ENCODE measurements at regions not wholly inside any gene's neighbourhood (a gene's known extent, or its start where the extent isn't known, plus 50 kb on each side); places are given as distances from the start of the nearest gene placed in this dataset.
"Not testable (repeated sequence)": the region's sequence is repeated elsewhere in the genome, so short reads cannot be mapped to it uniquely, and the experiment has no call there.

DNA sequence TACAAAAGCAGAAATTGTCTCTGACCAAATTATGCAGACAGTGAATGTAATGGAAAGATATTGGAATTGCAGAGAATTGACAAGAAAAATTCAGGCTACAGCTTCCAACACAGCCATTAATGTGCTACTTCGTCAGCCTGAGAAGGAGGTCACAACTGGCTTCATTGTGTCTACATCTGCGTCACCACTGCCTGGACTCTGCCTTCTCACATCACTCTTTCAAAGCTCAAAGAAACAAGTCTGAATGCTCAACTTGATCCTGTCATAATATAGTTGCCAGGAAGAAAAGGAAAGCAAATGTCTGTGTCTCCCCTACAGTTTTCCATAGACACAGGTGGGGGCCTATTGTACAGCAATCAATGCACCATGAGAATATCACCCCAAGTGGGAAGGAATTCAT lies 806.5 kb upstream of the CDH10 start:
- no peak for DNase-seq (ENCODE audit: low spot score)

DNA sequence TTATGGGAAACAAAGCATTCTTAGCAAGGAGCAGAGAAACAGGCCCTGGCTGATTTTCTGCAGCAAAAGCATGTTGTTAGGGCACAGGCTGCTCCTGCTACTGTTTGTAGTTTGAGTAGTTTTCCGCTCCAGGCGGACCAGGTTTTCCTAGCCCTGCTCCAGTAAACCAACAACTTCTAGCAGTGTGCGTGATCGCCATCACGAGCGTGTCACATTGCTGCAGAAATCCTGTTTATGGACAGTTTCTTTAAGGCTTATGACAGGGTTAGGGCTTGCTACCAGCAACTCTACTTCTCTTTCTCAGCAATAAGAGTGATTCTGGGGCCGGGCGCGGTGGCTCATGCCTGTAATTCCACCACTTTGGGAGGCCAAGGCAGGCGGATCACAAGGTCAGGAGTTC lies 803.9 kb upstream of the CDH10 start:
- DNase-seq (ENCODE audit: low spot score), result no peak

DNA sequence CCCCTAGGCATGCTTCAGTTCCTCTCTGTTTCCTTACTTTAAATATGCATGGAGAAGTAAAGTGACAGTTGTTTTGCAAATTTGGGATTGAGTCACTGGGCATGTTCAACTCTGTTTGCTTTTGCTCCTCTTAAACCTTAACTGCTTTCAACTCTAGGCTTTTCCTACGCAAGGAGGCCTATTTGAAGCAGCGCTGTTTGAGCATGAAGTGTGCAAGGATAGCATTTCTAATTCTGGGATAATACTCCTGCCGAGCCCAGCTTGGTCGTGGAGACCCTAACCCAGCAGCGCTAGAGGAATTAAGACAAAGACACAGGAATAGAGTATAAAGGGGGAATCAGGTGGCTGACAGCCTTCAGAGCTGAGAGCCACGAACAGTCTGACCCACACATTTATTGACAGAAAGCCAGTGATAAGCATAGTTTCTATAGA lies 803.4 kb upstream of the CDH10 start:
- DNase-seq (ENCODE audit: low spot score), result no peak

DNA sequence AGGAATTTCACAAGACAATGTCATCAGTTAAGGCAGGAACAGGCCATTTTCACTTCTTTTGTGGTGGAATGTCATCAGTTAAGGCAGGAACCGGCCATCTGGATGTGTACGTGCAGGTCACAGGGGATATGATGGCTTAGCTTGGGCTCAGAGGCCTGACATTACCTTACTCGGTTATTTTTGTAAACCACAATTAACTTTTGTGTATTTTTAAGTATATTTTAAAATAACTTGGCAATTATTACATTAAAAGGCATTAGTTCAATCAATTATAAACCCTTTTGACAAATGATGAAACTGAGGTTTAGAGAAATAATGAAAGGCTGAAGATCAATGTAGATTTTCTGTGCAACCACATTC lies 801.3 kb upstream of the CDH10 start:
- DNase-seq (ENCODE audit: low spot score), result not testable (repeated sequence)

GRCh38 chr5:25445381-25446060 lies 800.7 kb upstream of the CDH10 start:
- DNase-seq (ENCODE audit: low spot score), result not testable (repeated sequence)

GRCh38 chr5:25444697-25445096 lies 799.9 kb upstream of the CDH10 start:
- DNase-seq (ENCODE audit: low spot score), result no peak

DNA sequence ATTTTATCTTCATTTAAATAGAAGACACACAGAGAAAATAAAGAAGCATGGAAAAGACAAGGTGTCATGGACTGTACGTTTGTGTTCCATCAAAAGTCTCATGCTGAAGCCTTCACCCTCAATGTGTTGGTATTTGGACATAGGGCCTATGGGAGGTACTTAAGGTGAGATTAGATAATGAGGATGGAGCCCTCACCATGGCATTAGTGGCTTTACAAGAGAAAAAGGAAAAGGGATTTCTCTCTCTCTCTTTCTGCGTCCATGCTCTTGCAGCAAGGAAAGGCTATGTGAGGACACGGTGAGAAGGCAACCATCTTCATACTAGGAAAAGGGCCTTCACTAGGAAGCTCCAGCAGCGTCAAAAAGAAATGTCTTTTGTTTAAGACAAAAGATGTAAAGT lies 797.0 kb upstream of the CDH10 start:
- DNase-seq (ENCODE audit: low spot score), result no peak

- DNase-seq (ENCODE audit: low spot score), result no peak
Observed at GRCh38 chr5:25439025-25439424, 794.2 kb upstream of the CDH10 start.

DNA sequence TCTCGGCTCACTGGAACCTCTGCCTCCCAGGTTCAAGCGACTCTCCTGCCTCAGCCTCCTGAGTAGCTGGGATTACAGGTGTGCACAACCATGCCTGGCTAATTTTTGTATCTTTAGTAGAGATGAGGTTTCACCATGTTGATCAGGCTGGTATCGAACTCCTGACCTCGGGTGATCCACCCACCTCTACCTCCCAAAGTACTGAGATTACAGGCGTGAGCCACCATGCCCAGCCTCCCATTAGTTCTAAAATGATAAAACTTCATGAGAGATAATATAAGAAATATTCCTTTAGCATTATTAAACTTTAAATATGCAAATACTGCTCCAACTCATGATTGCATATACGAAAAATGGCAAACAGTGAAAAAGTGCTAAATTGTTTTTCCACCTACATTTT lies 793.6 kb upstream of the CDH10 start:
- not testable (repeated sequence) for DNase-seq (ENCODE audit: low spot score)

DNA sequence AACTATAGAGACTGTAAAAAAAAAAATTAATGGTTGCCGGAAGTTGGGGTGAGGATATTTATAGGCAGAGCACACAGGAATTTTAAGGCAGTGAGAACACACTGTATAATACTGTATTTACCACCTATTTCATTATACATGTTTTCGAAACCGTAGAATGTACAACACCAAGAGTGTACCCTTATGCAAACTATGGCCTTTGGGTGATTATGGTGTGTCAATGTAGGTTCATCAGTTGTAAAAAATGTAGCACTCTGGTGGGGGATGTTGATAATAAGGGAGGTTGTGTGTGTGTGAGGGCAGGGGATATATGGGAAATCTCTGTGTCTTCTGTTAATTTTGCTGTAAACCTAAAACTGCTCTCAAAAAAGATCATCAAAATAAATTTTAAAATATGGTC lies 791.7 kb upstream of the CDH10 start:
- no peak for DNase-seq (ENCODE audit: low spot score)

DNA sequence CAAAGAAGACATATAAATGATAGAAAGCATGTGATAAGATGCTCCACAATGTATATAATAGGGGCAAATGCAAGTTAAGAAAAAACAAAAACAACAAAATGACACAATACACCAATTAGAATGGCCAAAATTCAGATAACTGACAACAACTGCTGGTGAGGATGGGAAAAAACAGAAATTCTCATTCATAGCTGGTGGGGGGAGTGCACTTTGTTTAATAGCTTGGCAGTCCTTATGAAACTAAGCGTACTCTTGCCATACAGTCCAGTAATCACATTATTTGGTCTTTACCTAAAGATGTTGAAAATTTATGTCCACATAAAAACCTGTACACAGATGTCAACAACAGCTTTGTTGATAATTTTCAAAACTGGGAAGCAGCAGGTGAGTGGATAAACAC lies 791.1 kb upstream of the CDH10 start:
- no peak for DNase-seq (ENCODE audit: low spot score)

DNA sequence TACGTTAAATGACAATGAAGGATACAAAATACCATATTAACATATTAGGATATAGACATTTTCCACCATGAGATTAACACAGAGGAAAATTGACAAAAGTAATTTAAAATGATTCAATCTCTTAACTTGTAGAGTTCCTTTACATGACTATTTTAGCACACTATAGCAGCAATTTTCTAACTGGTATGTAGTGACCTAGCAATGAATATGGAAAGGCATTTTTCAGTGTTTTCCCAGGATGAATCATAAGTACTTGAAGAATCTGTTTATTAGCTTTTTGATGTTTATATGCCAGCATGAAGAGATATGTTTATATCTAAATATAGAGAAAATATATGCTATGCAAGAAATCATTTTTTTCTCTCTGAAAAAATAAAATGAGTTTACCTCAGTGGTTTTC lies 782.5 kb upstream of the CDH10 start:
- DNase-seq (ENCODE audit: low spot score), result no peak

GRCh38 chr5:25423271-25423670 lies 778.5 kb upstream of the CDH10 start:
- DNase-seq (ENCODE audit: low spot score), result no peak

DNA sequence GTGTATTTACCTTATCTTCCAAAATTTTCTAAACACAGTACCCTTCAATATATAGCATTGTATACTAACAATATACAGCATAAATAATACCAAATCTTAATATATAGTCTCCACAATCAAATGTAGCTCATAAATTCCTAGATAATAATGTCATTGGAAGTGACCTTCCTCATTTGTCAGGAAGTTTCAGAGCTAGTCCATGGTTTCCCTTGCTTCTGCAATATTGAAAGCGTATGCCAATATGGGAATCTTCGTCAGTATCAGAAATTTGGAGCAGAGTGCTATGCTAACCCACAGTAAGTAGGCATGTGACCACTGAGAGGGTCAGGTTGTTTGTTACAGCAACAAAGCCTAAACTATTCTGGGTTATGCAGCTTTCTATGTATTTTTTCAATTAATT lies 774.9 kb upstream of the CDH10 start:
- no peak for DNase-seq (ENCODE audit: low spot score)

GRCh38 chr5:25418978-25419377 lies 774.2 kb upstream of the CDH10 start:
- DNase-seq (ENCODE audit: low spot score), result no peak

DNA sequence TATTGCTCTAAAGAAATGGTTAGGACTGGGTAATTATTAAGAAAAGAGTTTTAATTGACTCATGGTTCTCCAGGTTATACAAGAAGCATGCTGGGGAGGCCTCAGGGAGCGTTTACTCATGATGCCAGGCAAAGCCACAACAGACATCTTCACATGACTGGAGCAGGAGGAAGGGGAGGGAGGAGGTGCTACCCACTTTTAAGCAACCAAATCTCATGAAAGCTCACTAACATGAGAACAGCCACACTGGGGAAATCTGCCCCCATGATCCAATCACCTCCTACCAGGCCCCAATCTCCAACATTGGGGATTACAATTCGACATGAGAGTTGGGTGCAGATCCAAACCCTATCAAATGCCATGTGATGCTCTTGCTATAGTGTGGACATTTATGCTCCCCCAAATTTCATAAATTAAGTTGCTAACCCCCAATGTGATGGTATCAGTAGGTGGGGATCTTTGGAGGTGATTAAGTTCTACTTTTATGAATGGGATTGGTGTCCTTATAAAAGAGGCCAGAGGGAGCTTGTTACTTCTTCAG lies 773.6 kb upstream of the CDH10 start:
- no peak for DNase-seq (ENCODE audit: low spot score)

- DNase-seq (ENCODE audit: low spot score), result no peak
Observed at GRCh38 chr5:25416960-25417359, 772.2 kb upstream of the CDH10 start.

- no peak for DNase-seq (ENCODE audit: low spot score)
Observed at GRCh38 chr5:25415970-25416369, 771.2 kb upstream of the CDH10 start.

GRCh38 chr5:25414742-25415141 lies 770.0 kb upstream of the CDH10 start:
- no peak for DNase-seq (ENCODE audit: low spot score)

DNA sequence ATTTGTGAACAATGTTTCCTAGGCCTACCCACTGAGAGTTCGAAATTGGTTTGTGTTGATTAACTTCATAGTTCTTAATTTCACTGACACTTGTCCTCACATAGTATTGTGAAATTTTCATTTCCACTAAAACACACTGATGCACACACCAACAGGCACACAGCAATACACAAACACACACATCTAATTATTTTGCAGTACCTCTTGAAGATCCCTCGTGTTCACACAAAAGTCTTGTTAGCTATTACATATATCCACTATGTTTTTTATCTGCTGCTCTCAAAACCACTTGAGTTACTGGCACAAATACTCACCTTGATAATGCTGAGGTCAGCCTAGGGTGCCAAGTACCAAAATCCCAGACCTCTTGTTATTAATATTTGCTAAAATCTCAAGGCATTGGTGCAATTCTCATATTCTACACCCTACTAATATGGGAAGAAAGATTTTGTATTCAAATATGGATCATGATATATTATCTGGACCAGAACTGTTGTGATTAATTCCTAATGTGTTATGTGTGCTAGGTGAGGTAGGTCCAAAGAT lies 767.4 kb upstream of the CDH10 start:
- no peak for DNase-seq (ENCODE audit: low spot score)

DNA sequence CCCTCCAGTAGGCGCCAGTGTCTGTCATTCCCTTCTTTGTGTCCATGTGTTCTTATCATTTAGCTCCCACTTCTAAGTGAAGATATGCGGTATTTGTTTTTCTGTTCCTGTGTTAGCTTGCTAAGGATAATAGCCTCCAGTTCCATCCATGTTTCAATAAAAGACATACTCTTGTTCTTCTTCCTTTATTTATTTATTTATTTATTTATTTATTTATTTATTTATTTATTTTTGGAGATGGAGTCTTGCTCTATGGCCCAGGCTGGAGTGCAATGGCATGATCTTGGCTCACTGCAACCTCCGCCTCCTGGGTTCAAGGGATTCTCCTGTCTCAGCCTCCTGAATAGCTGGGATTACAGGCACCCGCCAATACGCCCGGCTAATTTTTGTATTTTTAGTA lies 762.6 kb upstream of the CDH10 start:
- not testable (repeated sequence) for DNase-seq (ENCODE audit: low spot score)

- DNase-seq (ENCODE audit: low spot score), result no peak
Observed at GRCh38 chr5:25405850-25406249, 761.1 kb upstream of the CDH10 start.

DNA sequence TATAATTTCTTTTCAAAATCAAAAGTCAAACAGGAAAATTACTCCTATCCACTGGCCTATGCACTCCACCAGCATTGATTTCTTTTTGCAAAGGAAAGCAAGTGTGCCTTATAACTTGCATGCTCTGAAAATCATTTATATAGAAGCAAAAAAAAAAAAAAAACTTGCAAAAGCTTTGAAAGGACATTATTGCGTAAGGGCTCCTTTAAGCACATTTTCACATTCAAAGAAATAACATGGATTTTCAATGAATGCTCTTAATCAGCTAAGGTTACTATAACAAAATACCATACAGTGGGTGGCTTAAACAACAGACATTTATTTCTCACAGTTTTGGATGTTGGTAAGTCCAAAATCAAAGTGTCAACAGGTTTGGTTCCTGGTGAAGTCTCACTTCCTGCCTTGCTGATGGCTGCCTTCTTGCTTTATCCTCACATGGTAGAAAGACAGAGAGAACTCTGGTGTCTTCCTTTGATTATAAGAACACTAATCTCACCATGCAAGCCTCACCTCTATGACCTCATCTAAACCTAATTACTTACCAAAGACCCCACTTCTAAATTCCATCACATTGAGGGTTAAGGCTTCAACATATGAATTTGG lies 755.2 kb upstream of the CDH10 start:
- DNase-seq (ENCODE audit: low spot score), result no peak

- no peak for DNase-seq (ENCODE audit: low spot score)
Observed at GRCh38 chr5:25393957-25394356, 749.2 kb upstream of the CDH10 start.

Measured in kidney capillary endothelial cell (primary cell).